WTC11 (cell line): ENCODE measurements at regions not wholly inside any gene's neighbourhood (a gene's known extent, or its start where the extent isn't known, plus 50 kb on each side); places are given as distances from the start of the nearest gene placed in this dataset.

Source experiments
- ATAC-seq: fragments of 200-7000 bp; cut with Tn5 transposase; 2 replicates; pipeline ENCODE4 v1.10.0; 2021; ENCODE audit warnings: mild to moderate bottlenecking, moderate library complexity
- CTCF ChIA-PET: fragments of 300-600 bp; sonication (Branson Sonifier 250); formaldehyde crosslinking; loops from one replicate; lab custom pipeline; 2021; ENCODE audit warnings: antibody characterized with exemption; lab: Charles Lee
- POLR2A ChIA-PET: fragments of 350-600 bp; sonication (Branson Sonifier 250); formaldehyde crosslinking; loops from one replicate; lab custom pipeline; 2021; ENCODE audit warnings: antibody characterized with exemption; lab: Charles Lee
- DNase-seq: peaks from one replicate; pipeline ENCODE4 v3.0.0; 2021; ENCODE audit warnings: low spot score
- H3K27ac Mint-ChIP-seq: 2 replicates; pipeline ENCODE4 v1.8.0; 2021; ENCODE audit warnings: mixed read lengths
- H3K27me3 Mint-ChIP-seq: 2 replicates; pipeline ENCODE4 v1.8.0; 2021; ENCODE audit warnings: low read depth, mild to moderate bottlenecking, moderate library complexity, mixed read lengths
- H3K36me3 Mint-ChIP-seq: 2 replicates; pipeline ENCODE4 v1.8.0; 2021; ENCODE audit warnings: mixed read lengths
- H3K4me1 Mint-ChIP-seq: 2 replicates; pipeline ENCODE4 v1.8.0; 2022; ENCODE audit warnings: mixed read lengths
- H3K4me3 Mint-ChIP-seq: 2 replicates; pipeline ENCODE4 v1.8.0; 2021; ENCODE audit warnings: mild to moderate bottlenecking, moderate library complexity, mixed read lengths
- H3K9me3 Mint-ChIP-seq: 2 replicates; pipeline ENCODE4 v1.8.0; 2021; ENCODE audit warnings: mixed read lengths
- GABPB1 ChIP-seq: sonication (generic); formaldehyde crosslinking; IDR thresholded peaks from 2 replicates; pipeline ENCODE4 v1.8.1; 2023; ENCODE audit warnings: mild to moderate bottlenecking, missing genetic modification reagents
- IRF2 ChIP-seq: sonication (generic); formaldehyde crosslinking; IDR thresholded peaks from 2 replicates; pipeline ENCODE4 v1.8.0; 2022; ENCODE audit warnings: low read depth, missing genetic modification reagents, borderline replicate concordance
- JAZF1 ChIP-seq: fragments of 250-450 bp; sonication (Bioruptor Pico); IDR thresholded peaks from 2 replicates; pipeline ENCODE4 v1.9.0; 2021; ENCODE audit warnings: moderate library complexity, mild to moderate bottlenecking, inconsistent platforms
- MYBL2 ChIP-seq: sonication (generic); formaldehyde crosslinking; IDR thresholded peaks from 2 replicates; pipeline ENCODE4 v1.8.1; 2023; ENCODE audit warnings: mild to moderate bottlenecking, moderate library complexity, missing genetic modification reagents
- NFE2L1 ChIP-seq: sonication (generic); formaldehyde crosslinking; IDR thresholded peaks from 2 replicates; pipeline ENCODE4 v1.8.1; 2023; ENCODE audit warnings: missing genetic modification reagents
- NFYB ChIP-seq: sonication (generic); formaldehyde crosslinking; conservative IDR thresholded peaks from 2 replicates; pipeline ENCODE4 v1.8.0; 2022; ENCODE audit warnings: low read depth, missing genetic modification reagents
- NR1H2 ChIP-seq: sonication (generic); formaldehyde crosslinking; IDR thresholded peaks from 2 replicates; pipeline ENCODE4 v1.9.0; 2021; ENCODE audit warnings: mild to moderate bottlenecking, moderate library complexity, missing genetic modification reagents
- PRRX2 ChIP-seq: fragments of 250-450 bp; sonication (Bioruptor Pico); IDR thresholded peaks from 2 replicates; pipeline ENCODE4 v1.8.0; 2021; ENCODE audit warnings: mild to moderate bottlenecking
- RELA ChIP-seq: sonication (generic); formaldehyde crosslinking; IDR thresholded peaks from 2 replicates; pipeline ENCODE4 v1.8.1; 2022; ENCODE audit warnings: missing genetic modification reagents, mild to moderate bottlenecking, borderline replicate concordance
- ZBTB21 ChIP-seq: sonication (generic); formaldehyde crosslinking; IDR thresholded peaks from 2 replicates; pipeline ENCODE4 v1.8.1; 2023; ENCODE audit warnings: mild to moderate bottlenecking, missing genetic modification reagents, borderline replicate concordance
- ZNF232 ChIP-seq: sonication (generic); formaldehyde crosslinking; IDR thresholded peaks from 2 replicates; pipeline ENCODE4 v1.8.0; 2022; ENCODE audit warnings: mild to moderate bottlenecking, missing genetic modification reagents
- ZNF263 ChIP-seq: sonication (generic); formaldehyde crosslinking; IDR thresholded peaks from 2 replicates; pipeline ENCODE4 v1.8.1; 2022; ENCODE audit warnings: low read depth, mild to moderate bottlenecking, moderate library complexity, missing genetic modification reagents
- ZNF317 ChIP-seq: sonication (generic); formaldehyde crosslinking; IDR thresholded peaks from 2 replicates; pipeline ENCODE4 v1.8.1; 2023; ENCODE audit warnings: low read depth, mild to moderate bottlenecking, moderate library complexity, missing genetic modification reagents, borderline replicate concordance
- ZNF396 ChIP-seq: fragments of 250-450 bp; sonication (Bioruptor Pico); IDR thresholded peaks from 2 replicates; pipeline ENCODE4 v1.8.0; 2021; ENCODE audit warnings: mild to moderate bottlenecking, moderate library complexity, borderline replicate concordance
- TF ChIP-seq, protein P1 (sequence below): fragments of 250-450 bp; sonication (Bioruptor Pico); IDR thresholded peaks from 2 replicates; pipeline ENCODE4 v1.9.0; 2021; ENCODE audit warnings: moderate library complexity, mild to moderate bottlenecking, inconsistent platforms, borderline replicate concordance
- TF ChIP-seq, protein P2 (sequence below): sonication (generic); formaldehyde crosslinking; conservative IDR thresholded peaks from 2 replicates; pipeline ENCODE4 v1.8.1; 2022; ENCODE audit warnings: mild to moderate bottlenecking, missing genetic modification reagents
- TF ChIP-seq, protein P3 (sequence below): sonication (generic); formaldehyde crosslinking; IDR thresholded peaks from 2 replicates; pipeline ENCODE4 v1.8.0; 2022; ENCODE audit warnings: mild to moderate bottlenecking, missing genetic modification reagents
- TF ChIP-seq, protein P4 (sequence below): sonication (generic); formaldehyde crosslinking; IDR thresholded peaks from 2 replicates; pipeline ENCODE4 v1.8.0; 2022; ENCODE audit warnings: mild to moderate bottlenecking, missing genetic modification reagents
- TF ChIP-seq, protein P5 (sequence below): sonication (generic); formaldehyde crosslinking; IDR thresholded peaks from 2 replicates; pipeline ENCODE4 v1.8.1; 2022; ENCODE audit warnings: missing genetic modification reagents, borderline replicate concordance

DNA sequence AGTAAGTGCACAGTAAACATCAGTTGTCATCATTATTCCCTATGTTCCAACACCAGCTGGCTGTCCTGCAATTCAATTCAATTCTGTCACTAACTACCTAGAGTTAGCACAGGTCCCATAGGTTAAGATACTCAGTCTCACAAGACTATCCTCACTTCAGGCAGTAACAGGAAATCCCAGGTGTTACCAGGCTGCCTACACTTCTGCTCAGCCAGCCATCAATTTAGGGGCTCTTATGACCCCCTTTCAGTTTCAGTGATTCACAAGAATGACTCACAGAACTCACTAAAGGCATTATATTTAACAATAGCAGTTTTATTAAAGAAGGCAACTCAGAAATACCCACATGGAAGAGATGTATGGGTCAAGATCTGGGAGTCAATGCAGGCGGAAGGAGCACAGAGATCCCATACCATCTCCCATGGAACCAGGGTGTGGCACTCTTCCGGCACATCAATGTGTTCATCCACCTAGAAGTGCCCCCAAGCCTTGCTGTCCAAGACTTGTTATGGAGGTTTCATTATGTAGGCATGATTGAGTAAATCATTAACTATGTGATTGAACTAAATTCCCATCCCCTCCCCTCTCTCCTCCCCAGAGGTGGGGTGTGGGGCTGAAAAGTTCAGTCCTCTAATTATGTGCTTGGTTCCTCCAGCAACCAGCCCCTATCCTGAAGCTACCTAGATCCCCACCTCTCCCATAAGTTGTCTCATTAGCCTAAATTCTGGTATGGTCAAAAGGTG is 120.8 kb upstream of the WSCD2 start:
- H3K36me3 Mint-ChIP-seq: no peaks in the 10 kb centered on the region
- TF ChIP-seq IRF2 (CRISPR knock-in tag) (no peak), MYBL2 (CRISPR knock-in tag) (no peak), ZBTB21 (CRISPR knock-in tag) (no peak), JAZF1 (CRISPR knock-in tag) (no peak), GABPB1 (CRISPR knock-in tag) (no peak), PRRX2 (CRISPR knock-in tag) (no peak)
- TF ChIP-seq, all 79 proteins: peak for 0
- Mint-ChIP-seq H3K4me3 (no peak overlapping the region), H3K9me3 (no peaks in the 10 kb centered on the region), H3K27ac (no peak overlapping the region), H3K27me3 (peaks cover 38% of the 10 kb centered on the region), H3K4me1 (peaks cover 9% of the 10 kb centered on the region; the same call in 1 of the 2 replicates)
- ATAC-seq (no peak), DNase-seq (no peak)
- CTCF ChIA-PET: interaction anchor here (0.7 kb wide), 1 partner anchor 503 kb away, joined by 3 read pairs; no protein-coding TSS in a partner anchor
- POLR2A ChIA-PET: no interaction called here

DNA sequence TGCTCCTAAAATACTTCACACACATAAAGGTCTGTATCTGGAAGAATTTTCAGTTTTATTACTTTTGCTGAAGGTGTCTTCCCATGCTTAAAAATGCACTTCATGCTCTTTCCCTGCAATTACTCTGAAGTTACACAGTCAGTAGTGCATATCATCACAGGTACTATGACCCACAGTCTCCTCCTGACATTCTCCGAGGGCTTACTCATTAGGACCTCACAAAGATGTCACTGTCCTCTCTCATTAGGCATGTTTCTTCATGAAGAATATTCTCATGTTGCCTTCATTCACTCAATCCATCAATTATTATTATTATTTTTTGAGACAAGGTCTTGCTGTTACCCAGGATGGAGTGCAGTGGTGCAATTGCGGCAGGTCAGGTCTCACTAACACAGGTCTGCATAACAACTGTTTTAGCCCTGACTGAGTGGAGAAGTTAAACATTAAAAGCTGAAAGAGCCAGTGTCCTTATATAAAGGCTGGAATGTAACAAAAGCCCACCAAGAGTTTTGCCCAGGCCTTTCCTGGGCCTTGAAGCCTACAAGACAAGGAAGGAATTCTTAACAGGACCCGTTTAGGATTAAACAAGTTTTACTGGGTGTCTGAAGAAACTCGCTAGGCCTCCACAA is 119.5 kb upstream of the WSCD2 start:
- Mint-ChIP-seq H3K9me3 (no peaks in the 10 kb centered on the region), H3K27ac (no peak overlapping the region), H3K27me3 (peaks cover 47% of the 10 kb centered on the region), H3K36me3 (no peaks in the 10 kb centered on the region)
- ATAC-seq: no peak
- POLR2A ChIA-PET: no interaction called here
- no peak for TF ChIP-seq NFE2L1 (CRISPR knock-in tag)
- TF ChIP-seq NR1H2: no peak
- TF ChIP-seq IRF2 (CRISPR knock-in tag): no peak
- TF ChIP-seq, protein P1, sequence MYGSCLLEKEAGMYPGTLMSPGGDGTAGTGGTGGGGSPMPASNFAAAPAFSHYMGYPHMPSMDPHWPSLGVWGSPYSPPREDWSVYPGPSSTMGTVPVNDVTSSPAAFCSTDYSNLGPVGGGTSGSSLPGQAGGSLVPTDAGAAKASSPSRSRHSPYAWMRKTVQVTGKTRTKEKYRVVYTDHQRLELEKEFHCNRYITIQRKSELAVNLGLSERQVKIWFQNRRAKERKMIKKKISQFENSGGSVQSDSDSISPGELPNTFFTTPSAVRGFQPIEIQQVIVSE (CRISPR knock-in tag): no peak
- TF ChIP-seq NFYB (CRISPR knock-in tag): no peak
- TF ChIP-seq PRRX2 (CRISPR knock-in tag): no peak
- TF ChIP-seq, all 79 proteins: peak for 0
- CTCF ChIA-PET: no interaction called here
- no peak for DNase-seq
- H3K4me3 Mint-ChIP-seq: no peak overlapping the region
- H3K4me1 Mint-ChIP-seq: peaks cover 9% of the 10 kb centered on the region; the same call in 1 of the 2 replicates

DNA sequence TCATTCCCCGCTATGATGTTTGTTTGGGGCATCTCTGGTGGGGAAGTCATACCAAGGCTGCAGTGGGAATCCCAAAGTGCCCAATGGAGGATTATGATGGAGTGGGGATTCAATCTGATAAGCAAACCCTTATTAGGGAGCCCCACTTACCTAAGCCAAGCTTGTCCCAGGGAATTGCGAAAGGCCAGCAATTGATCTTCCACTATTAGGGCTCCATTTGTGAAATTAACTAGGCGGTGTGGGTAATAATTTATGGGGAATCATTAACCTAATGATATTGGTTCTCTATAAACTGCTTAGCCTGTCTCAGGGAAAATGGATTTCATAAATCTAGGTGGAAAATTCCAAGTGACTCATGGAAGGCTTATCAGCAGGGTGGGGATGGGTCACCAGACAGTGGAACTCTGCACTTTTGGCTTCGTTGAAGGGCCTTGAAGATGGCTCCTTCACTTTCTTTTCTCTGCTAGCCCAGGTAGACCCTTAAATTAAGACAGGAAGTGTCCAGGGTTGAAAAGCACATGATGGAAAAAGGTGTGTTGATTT is 113.0 kb upstream of the WSCD2 start:
- ATAC-seq: no peak
- POLR2A ChIA-PET: no interaction called here
- CTCF ChIA-PET: interaction anchor here (1.2 kb wide), 1 partner anchor 23 kb away, joined by 4 read pairs; no protein-coding TSS in a partner anchor
- Mint-ChIP-seq H3K27me3 (peaks cover 41% of the 10 kb centered on the region), H3K27ac (no peak overlapping the region), H3K36me3 (no peaks in the 10 kb centered on the region), H3K4me1 (no peaks in the 10 kb centered on the region), H3K9me3 (no peaks in the 10 kb centered on the region), H3K4me3 (no peak overlapping the region)
- DNase-seq: no peak
- no peak for TF ChIP-seq ZNF232 (CRISPR knock-in tag)
- no peak for TF ChIP-seq RELA
- TF ChIP-seq, protein P2, sequence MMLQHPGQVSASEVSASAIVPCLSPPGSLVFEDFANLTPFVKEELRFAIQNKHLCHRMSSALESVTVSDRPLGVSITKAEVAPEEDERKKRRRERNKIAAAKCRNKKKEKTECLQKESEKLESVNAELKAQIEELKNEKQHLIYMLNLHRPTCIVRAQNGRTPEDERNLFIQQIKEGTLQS (CRISPR knock-in tag): no peak
- TF ChIP-seq, protein P3, sequence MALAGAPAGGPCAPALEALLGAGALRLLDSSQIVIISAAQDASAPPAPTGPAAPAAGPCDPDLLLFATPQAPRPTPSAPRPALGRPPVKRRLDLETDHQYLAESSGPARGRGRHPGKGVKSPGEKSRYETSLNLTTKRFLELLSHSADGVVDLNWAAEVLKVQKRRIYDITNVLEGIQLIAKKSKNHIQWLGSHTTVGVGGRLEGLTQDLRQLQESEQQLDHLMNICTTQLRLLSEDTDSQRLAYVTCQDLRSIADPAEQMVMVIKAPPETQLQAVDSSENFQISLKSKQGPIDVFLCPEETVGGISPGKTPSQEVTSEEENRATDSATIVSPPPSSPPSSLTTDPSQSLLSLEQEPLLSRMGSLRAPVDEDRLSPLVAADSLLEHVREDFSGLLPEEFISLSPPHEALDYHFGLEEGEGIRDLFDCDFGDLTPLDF (CRISPR knock-in tag): no peak
- TF ChIP-seq MYBL2 (CRISPR knock-in tag): no peak
- no peak for TF ChIP-seq ZNF396 (CRISPR knock-in tag)
- TF ChIP-seq ZNF317: no peak
- TF ChIP-seq, protein P4, sequence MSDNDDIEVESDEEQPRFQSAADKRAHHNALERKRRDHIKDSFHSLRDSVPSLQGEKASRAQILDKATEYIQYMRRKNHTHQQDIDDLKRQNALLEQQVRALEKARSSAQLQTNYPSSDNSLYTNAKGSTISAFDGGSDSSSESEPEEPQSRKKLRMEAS (CRISPR knock-in tag): no peak
- TF ChIP-seq, protein P5, sequence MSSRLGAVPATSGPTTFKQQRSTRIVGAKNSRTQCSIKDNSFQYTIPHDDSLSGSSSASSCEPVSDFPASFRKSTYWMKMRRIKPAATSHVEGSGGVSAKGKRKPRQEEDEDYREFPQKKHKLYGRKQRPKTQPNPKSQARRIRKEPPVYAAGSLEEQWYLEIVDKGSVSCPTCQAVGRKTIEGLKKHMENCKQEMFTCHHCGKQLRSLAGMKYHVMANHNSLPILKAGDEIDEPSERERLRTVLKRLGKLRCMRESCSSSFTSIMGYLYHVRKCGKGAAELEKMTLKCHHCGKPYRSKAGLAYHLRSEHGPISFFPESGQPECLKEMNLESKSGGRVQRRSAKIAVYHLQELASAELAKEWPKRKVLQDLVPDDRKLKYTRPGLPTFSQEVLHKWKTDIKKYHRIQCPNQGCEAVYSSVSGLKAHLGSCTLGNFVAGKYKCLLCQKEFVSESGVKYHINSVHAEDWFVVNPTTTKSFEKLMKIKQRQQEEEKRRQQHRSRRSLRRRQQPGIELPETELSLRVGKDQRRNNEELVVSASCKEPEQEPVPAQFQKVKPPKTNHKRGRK: no peak
- no peak for TF ChIP-seq ZNF263 (CRISPR knock-in tag)
